ENCODE measurements at regions not wholly inside any gene's neighbourhood (a gene's known extent, or its start where the extent isn't known, plus 50 kb on each side); places are given as distances from the start of the nearest gene placed in this dataset.
"Not testable (repeated sequence)": the region's sequence is repeated elsewhere in the genome, so short reads cannot be mapped to it uniquely, and the experiment has no call there.

GRCh38 chr1:181894439-181894859 lies 167.1 kb downstream of the ZNF648 start:
- H3K4me3 ChIP-seq (ENCODE audit: low read depth, poor library complexity, severe bottlenecking) = no peak overlapping the region
- intact Hi-C loops (cut with DNase I; ENCODE audit: low total_unique reads) = no loop called here
- no peak for DNase-seq (ENCODE audit: low spot score in 2 of 2)
- WGBS, 2 donors = 73 to 81% methylated on average over 5 of the region's 5 CpGs
- TF ChIP-seq POLR2A (IDR thresholded peaks at IDR 0.05) (no peak), CTCF (IDR thresholded peaks at IDR 0.05) (no peak)

- no peak overlapping the region for H3K4me3 ChIP-seq (ENCODE audit: low read depth, poor library complexity, severe bottlenecking)
- no peak for DNase-seq (ENCODE audit: low spot score in 2 of 2)
- intact Hi-C loops (cut with DNase I; ENCODE audit: low total_unique reads) = no loop called here
- WGBS, 2 donors = 41 to 63% methylated on average over 1 of the region's 1 CpG
- TF ChIP-seq POLR2A (IDR thresholded peaks at IDR 0.05) (no peak), CTCF (IDR thresholded peaks at IDR 0.05) (no peak)
Measured at GRCh38 chr1:181893937-181894336, 167.6 kb downstream of the ZNF648 start.

GRCh38 chr1:181893150-181893549 lies 168.4 kb downstream of the ZNF648 start:
- intact Hi-C loops (cut with DNase I; ENCODE audit: low total_unique reads); H3K4me3 ChIP-seq (ENCODE audit: low read depth, poor library complexity, severe bottlenecking); DNase-seq (ENCODE audit: low spot score in 2 of 2): not testable (repeated sequence)

- WGBS, 2 donors = 84 to 88% methylated on average over 2 to 3 of the region's 3 CpGs
- no peak for DNase-seq (ENCODE audit: low spot score in 2 of 2)
- intact Hi-C loops (cut with DNase I; ENCODE audit: low total_unique reads) = no loop called here
- no peak overlapping the region for H3K4me3 ChIP-seq (ENCODE audit: low read depth, poor library complexity, severe bottlenecking)
- TF ChIP-seq CTCF (IDR thresholded peaks at IDR 0.05) (no peak), POLR2A (IDR thresholded peaks at IDR 0.05) (no peak)
Measured at GRCh38 chr1:181872562-181872961, 188.9 kb downstream of the ZNF648 start.

GRCh38 chr1:181863736-181864135 lies 197.8 kb downstream of the ZNF648 start:
- DNase-seq (ENCODE audit: low spot score in 2 of 2) = no peak
- TF ChIP-seq POLR2A (IDR thresholded peaks at IDR 0.05) = no peak
- no peak for TF ChIP-seq CTCF (IDR thresholded peaks at IDR 0.05)
- WGBS, 2 donors = 89 to 95% methylated on average over 1 of the region's 1 CpG
- no peak overlapping the region for H3K4me3 ChIP-seq (ENCODE audit: low read depth, poor library complexity, severe bottlenecking)
- intact Hi-C loops (cut with DNase I; ENCODE audit: low total_unique reads) = no loop called here

GRCh38 chr1:181863006-181863405 lies 198.5 kb downstream of the ZNF648 start:
- TF ChIP-seq POLR2A (IDR thresholded peaks at IDR 0.05) (no peak), CTCF (IDR thresholded peaks at IDR 0.05) (no peak)

More at GRCh38 chr1:181863006-181863405, 198.5 kb downstream of the ZNF648 start:
- DNase-seq (ENCODE audit: low spot score in 2 of 2) = no peak
- H3K4me3 ChIP-seq (ENCODE audit: low read depth, poor library complexity, severe bottlenecking) = no peak overlapping the region
- intact Hi-C loops (cut with DNase I; ENCODE audit: low total_unique reads) = no loop called here
- 40 to 54% methylated on average over 3 of the region's 3 CpGs for WGBS, 2 donors
